ENCODE measurements at regions not wholly inside any gene's neighbourhood (a gene's known extent, or its start where the extent isn't known, plus 50 kb on each side); places are given as distances from the start of the nearest gene placed in this dataset.

- no peak overlapping the region for H3K27ac Mint-ChIP-seq (ENCODE audit: unreplicated experiment)
- H3K4me3 Mint-ChIP-seq (ENCODE audit: unreplicated experiment): no peak overlapping the region
- peaks cover 7% of the 10 kb centered on the region for H3K9me3 Mint-ChIP-seq (ENCODE audit: unreplicated experiment)
- peaks cover 5% of the 10 kb centered on the region for H3K36me3 Mint-ChIP-seq (ENCODE audit: unreplicated experiment)
- TF ChIP-seq, protein P1, sequence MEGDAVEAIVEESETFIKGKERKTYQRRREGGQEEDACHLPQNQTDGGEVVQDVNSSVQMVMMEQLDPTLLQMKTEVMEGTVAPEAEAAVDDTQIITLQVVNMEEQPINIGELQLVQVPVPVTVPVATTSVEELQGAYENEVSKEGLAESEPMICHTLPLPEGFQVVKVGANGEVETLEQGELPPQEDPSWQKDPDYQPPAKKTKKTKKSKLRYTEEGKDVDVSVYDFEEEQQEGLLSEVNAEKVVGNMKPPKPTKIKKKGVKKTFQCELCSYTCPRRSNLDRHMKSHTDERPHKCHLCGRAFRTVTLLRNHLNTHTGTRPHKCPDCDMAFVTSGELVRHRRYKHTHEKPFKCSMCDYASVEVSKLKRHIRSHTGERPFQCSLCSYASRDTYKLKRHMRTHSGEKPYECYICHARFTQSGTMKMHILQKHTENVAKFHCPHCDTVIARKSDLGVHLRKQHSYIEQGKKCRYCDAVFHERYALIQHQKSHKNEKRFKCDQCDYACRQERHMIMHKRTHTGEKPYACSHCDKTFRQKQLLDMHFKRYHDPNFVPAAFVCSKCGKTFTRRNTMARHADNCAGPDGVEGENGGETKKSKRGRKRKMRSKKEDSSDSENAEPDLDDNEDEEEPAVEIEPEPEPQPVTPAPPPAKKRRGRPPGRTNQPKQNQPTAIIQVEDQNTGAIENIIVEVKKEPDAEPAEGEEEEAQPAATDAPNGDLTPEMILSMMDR (IDR thresholded peaks at IDR 0.05; ENCODE audit: partially characterized antibody, unreplicated experiment): no peak
- H3K4me1 Mint-ChIP-seq (ENCODE audit: low read depth, unreplicated experiment): peaks cover 36% of the 10 kb centered on the region
- no peak for DNase-seq
- H3K27me3 Mint-ChIP-seq (ENCODE audit: unreplicated experiment): peaks cover 5% of the 10 kb centered on the region
These were observed 438.0 kb upstream of the NFE2L3 start for GRCh38 chr7:25714013-25714412.

GRCh38 chr7:25716421-25716820 lies 435.6 kb upstream of the NFE2L3 start:
- peaks cover 45% of the 10 kb centered on the region for H3K4me1 Mint-ChIP-seq (ENCODE audit: low read depth, unreplicated experiment)
- no peak for DNase-seq
- H3K36me3 Mint-ChIP-seq (ENCODE audit: unreplicated experiment): peaks cover 5% of the 10 kb centered on the region
- peaks cover 9% of the 10 kb centered on the region for H3K9me3 Mint-ChIP-seq (ENCODE audit: unreplicated experiment)
- H3K27ac Mint-ChIP-seq (ENCODE audit: unreplicated experiment): no peak overlapping the region
- peaks cover 5% of the 10 kb centered on the region for H3K27me3 Mint-ChIP-seq (ENCODE audit: unreplicated experiment)
- H3K4me3 Mint-ChIP-seq (ENCODE audit: unreplicated experiment): no peak overlapping the region
- TF ChIP-seq, protein P1 (IDR thresholded peaks at IDR 0.05; ENCODE audit: partially characterized antibody, unreplicated experiment): no peak

GRCh38 chr7:25718596-25718995 lies 433.4 kb upstream of the NFE2L3 start:
- Mint-ChIP-seq H3K4me1 (ENCODE audit: low read depth, unreplicated experiment) (peaks cover 51% of the 10 kb centered on the region), H3K27me3 (ENCODE audit: unreplicated experiment) (peaks cover 5% of the 10 kb centered on the region), H3K9me3 (ENCODE audit: unreplicated experiment) (peaks cover 9% of the 10 kb centered on the region), H3K36me3 (ENCODE audit: unreplicated experiment) (peaks cover 5% of the 10 kb centered on the region), H3K4me3 (ENCODE audit: unreplicated experiment) (peak overlapping the region; percentile 17), H3K27ac (ENCODE audit: unreplicated experiment) (peak overlapping the region; percentile 84)
- TF ChIP-seq, protein P1 (IDR thresholded peaks at IDR 0.05; ENCODE audit: partially characterized antibody, unreplicated experiment): no peak
- DNase-seq: no peak

DNA sequence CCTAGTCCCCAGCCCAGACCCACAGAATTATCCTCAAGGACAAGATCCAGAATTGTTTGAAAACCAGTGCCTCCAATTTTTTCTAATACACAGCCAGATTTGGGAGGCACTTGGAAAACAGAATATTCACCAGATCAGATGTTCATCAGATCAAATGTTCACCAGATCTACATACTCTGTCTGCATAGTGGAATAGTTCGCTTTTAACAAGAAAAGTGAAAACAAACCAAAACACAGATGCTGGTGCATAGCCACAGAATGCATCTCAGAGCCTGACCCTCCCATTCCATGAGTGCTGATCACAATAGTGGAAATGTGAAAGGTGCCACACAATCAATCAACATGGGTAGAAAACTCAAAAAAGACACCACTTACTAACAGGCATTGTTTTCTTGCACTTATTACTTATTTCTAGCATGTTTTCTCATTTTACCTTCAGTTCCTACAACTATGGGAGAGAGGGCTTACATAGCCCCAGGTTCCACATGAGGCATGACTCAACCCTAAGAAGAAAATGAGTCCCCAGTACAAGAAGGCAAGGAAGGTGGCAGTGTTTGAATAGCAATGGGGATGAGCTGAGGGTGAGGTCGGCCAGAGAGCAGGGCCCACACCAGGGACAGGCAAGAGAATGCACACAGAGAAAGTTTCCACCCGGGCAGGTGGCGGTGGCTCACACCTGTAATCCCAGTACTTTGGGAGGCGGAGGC lies 432.7 kb upstream of the NFE2L3 start:
- peaks cover 5% of the 10 kb centered on the region for H3K27me3 Mint-ChIP-seq (ENCODE audit: unreplicated experiment)
- H3K36me3 Mint-ChIP-seq (ENCODE audit: unreplicated experiment): peaks cover 5% of the 10 kb centered on the region
- peak overlapping the region; percentile 84 for H3K27ac Mint-ChIP-seq (ENCODE audit: unreplicated experiment)
- H3K4me1 Mint-ChIP-seq (ENCODE audit: low read depth, unreplicated experiment): peaks cover 44% of the 10 kb centered on the region
- DNase-seq: no peak
- TF ChIP-seq, protein P1 (IDR thresholded peaks at IDR 0.05; ENCODE audit: partially characterized antibody, unreplicated experiment): no peak
- H3K4me3 Mint-ChIP-seq (ENCODE audit: unreplicated experiment): peak overlapping the region; percentile 17
- H3K9me3 Mint-ChIP-seq (ENCODE audit: unreplicated experiment): peaks cover 9% of the 10 kb centered on the region

- no peak for DNase-seq
- Mint-ChIP-seq H3K36me3 (ENCODE audit: unreplicated experiment) (peaks cover 1% of the 10 kb centered on the region), H3K4me1 (ENCODE audit: low read depth, unreplicated experiment) (peaks cover 51% of the 10 kb centered on the region), H3K4me3 (ENCODE audit: unreplicated experiment) (no peak overlapping the region), H3K27ac (ENCODE audit: unreplicated experiment) (no peak overlapping the region), H3K27me3 (ENCODE audit: unreplicated experiment) (peaks cover 8% of the 10 kb centered on the region), H3K9me3 (ENCODE audit: unreplicated experiment) (peaks cover 10% of the 10 kb centered on the region)
- TF ChIP-seq, protein P1 (IDR thresholded peaks at IDR 0.05; ENCODE audit: partially characterized antibody, unreplicated experiment): peak; percentile 53
These were observed 431.6 kb upstream of the NFE2L3 start for GRCh38 chr7:25720427-25720826.

Data from glutamatergic neuron (in vitro differentiated cells).